ENCODE measurements at regions not wholly inside any gene's neighbourhood (a gene's known extent, or its start where the extent isn't known, plus 50 kb on each side); places are given as distances from the start of the nearest gene placed in this dataset.
A peak's percentile ranks its signal among the peaks of the same experiment; 100 is the strongest.

DNA sequence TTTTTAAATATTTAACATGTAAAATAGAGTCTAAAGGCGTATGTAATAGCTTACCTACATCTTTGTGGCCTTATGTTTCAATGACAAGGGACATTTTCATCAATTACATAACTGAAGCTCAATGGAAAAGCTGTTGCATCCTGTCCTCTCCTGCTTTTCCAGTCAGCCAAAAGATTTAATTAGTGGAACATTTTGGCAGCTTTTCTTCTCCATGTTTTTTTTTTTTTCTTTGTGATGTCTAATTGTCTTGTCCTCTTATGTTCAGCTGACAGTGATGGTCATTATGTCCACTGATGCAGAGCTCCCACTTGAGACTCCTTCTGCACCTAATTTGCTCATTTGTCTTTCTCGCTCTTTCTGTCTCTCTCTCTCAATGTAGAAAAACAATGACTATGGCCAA lies 422.2 kb downstream of the GABRG1 start (continued):
- TF ChIP-seq RERE (CRISPR knock-in tag; IDR thresholded peaks at IDR 0.05; ENCODE audit: low read depth) (no peak), ZMYM2 (CRISPR knock-in tag; IDR thresholded peaks at IDR 0.05) (no peak), NCOA1 (CRISPR knock-in tag; IDR thresholded peaks at IDR 0.05) (no peak)

DNA sequence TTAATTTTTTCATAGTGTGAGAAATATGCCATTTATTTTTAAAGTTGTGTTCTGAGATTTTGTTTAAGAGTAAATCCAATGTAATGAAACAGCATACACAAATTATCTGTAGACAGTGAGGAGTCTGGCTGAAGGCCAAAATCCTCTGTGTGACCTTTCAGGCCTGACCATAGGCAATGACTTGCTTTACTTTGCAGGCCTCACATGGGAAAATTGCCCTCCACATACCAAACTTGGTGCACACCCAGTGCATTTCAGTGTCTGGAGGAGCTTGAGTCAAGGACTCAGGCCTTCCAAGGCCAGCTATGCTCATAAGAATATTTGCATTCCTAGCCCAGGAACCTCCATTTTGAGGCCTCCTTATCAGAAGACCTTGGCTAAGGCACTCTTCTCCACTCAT lies 430.1 kb downstream of the GABRG1 start:
- H3K9ac ChIP-seq (ENCODE audit: insufficient read depth, low read depth, low read length) = no peak overlapping the region
- BruUV-seq (replicated peaks) = no TSS peak
- CTCF ChIA-PET (ENCODE audit: low intra/inter-chr PET ratio, low total read pairs) = no interaction called here
- H3K27me3 ChIP-seq (ENCODE audit: control insufficient read depth in 1 of 2, insufficient read depth in 2 of 2, low read length in 2 of 2) = no peaks in the 10 kb centered on the region
- H3K4me3 ChIP-seq (replicated peaks in 1 of 3; ENCODE audit: insufficient read depth in 1 of 3, low read depth in 2 of 3, low read length in 3 of 3) = no peak overlapping the region
- H3K9me3 ChIP-seq (ENCODE audit: low read length) = peaks cover 5% of the 10 kb centered on the region; the same call in 1 of the 2 replicates
- H4K20me1 ChIP-seq (ENCODE audit: insufficient read depth, low read length) = no peaks in the 10 kb centered on the region
- intact Hi-C loops (cut with micrococcal nuclease; ENCODE audit: unreplicated experiment) = no loop called here
- no peak overlapping the region for H3K27ac ChIP-seq (ENCODE audit: extremely low read length, insufficient read depth, low read length)
- no peak overlapping the region for H3K4me2 ChIP-seq (ENCODE audit: low read depth, low read length)
- no peaks in the 10 kb centered on the region for H3K36me3 ChIP-seq (replicated peaks in 1 of 2; ENCODE audit: control insufficient read depth in 1 of 2, insufficient read depth in 2 of 2, low read length in 2 of 2)
- no peaks in the 10 kb centered on the region for H3K4me1 ChIP-seq (ENCODE audit: insufficient read depth, low read length)
- ATAC-seq = no peak
- no peak overlapping the region for H2AFZ ChIP-seq (ENCODE audit: low read length)
- POLR2A ChIA-PET = no interaction called here
- no peak for FAIRE-seq
- no peak for TF ChIP-seq ZNF235 (CRISPR knock-in tag; IDR thresholded peaks at IDR 0.05; ENCODE audit: borderline replicate concordance)
- TF ChIP-seq, protein P1, sequence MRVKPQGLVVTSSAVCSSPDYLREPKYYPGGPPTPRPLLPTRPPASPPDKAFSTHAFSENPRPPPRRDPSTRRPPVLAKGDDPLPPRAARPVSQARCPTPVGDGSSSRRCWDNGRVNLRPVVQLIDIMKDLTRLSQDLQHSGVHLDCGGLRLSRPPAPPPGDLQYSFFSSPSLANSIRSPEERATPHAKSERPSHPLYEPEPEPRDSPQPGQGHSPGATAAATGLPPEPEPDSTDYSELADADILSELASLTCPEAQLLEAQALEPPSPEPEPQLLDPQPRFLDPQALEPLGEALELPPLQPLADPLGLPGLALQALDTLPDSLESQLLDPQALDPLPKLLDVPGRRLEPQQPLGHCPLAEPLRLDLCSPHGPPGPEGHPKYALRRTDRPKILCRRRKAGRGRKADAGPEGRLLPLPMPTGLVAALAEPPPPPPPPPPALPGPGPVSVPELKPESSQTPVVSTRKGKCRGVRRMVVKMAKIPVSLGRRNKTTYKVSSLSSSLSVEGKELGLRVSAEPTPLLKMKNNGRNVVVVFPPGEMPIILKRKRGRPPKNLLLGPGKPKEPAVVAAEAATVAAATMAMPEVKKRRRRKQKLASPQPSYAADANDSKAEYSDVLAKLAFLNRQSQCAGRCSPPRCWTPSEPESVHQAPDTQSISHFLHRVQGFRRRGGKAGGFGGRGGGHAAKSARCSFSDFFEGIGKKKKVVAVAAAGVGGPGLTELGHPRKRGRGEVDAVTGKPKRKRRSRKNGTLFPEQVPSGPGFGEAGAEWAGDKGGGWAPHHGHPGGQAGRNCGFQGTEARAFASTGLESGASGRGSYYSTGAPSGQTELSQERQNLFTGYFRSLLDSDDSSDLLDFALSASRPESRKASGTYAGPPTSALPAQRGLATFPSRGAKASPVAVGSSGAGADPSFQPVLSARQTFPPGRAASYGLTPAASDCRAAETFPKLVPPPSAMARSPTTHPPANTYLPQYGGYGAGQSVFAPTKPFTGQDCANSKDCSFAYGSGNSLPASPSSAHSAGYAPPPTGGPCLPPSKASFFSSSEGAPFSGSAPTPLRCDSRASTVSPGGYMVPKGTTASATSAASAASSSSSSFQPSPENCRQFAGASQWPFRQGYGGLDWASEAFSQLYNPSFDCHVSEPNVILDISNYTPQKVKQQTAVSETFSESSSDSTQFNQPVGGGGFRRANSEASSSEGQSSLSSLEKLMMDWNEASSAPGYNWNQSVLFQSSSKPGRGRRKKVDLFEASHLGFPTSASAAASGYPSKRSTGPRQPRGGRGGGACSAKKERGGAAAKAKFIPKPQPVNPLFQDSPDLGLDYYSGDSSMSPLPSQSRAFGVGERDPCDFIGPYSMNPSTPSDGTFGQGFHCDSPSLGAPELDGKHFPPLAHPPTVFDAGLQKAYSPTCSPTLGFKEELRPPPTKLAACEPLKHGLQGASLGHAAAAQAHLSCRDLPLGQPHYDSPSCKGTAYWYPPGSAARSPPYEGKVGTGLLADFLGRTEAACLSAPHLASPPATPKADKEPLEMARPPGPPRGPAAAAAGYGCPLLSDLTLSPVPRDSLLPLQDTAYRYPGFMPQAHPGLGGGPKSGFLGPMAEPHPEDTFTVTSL (CRISPR knock-in tag; IDR thresholded peaks at IDR 0.05; ENCODE audit: borderline replicate concordance) = no peak
- no peak for TF ChIP-seq KLF16 (CRISPR knock-in tag; IDR thresholded peaks at IDR 0.05)
- TF ChIP-seq HNRNPL (IDR thresholded peaks at IDR 0.05; ENCODE audit: low read depth, low read length) = no peak
- TF ChIP-seq ZNF44 (CRISPR knock-in tag; IDR thresholded peaks at IDR 0.05) = no peak
- TF ChIP-seq ZNF746 (CRISPR knock-in tag; IDR thresholded peaks at IDR 0.05) = no peak
- TF ChIP-seq ZNF652 (CRISPR knock-in tag; IDR thresholded peaks at IDR 0.05; ENCODE audit: borderline replicate concordance, low read depth) = no peak
- TF ChIP-seq, protein P2, sequence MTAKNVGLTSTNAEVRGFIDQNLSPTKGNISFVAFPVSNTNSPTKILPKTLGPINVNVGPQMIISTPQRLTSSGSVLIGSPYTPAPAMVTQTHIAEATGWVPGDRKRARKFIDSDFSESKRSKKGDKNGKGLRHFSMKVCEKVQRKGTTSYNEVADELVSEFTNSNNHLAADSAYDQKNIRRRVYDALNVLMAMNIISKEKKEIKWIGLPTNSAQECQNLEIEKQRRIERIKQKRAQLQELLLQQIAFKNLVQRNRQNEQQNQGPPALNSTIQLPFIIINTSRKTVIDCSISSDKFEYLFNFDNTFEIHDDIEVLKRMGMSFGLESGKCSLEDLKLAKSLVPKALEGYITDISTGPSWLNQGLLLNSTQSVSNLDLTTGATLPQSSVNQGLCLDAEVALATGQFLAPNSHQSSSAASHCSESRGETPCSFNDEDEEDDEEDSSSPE (CRISPR knock-in tag; IDR thresholded peaks at IDR 0.05) = no peak
- in situ Hi-C loops (cut with HindIII; ENCODE audit: extremely low pct_ligation_motif_present, low pct_unique_long_range_greater_than_20kb) = no loop called here
- H3K79me2 ChIP-seq (ENCODE audit: insufficient read depth, low read length) = no peaks in the 10 kb centered on the region
- peak; percentile 0 for DNase-seq (ENCODE audit: low spot score)

Data from HepG2 (cell line).